Skeletal muscle tissue (tissue), 3 donors: ENCODE measurements at regions not wholly inside any gene's neighbourhood (a gene's known extent, or its start where the extent isn't known, plus 50 kb on each side); places are given as distances from the start of the nearest gene placed in this dataset.
"Not testable (repeated sequence)": the region's sequence is repeated elsewhere in the genome, so short reads cannot be mapped to it uniquely, and the experiment has no call there.

Source experiments
- H3K27ac ChIP-seq: one replicate; pipeline ENCODE4 v1.7.0; 2013; ENCODE audit warnings: mild to moderate bottlenecking, low read depth, low read length, inconsistent platforms
- H3K27me3 ChIP-seq, 3 donors: one replicate each; pipeline ENCODE4 v1.7.0; 2013; ENCODE audit warnings: low read length in 3 of 3; ENCODE audit not compliant: control insufficient read depth in 3 of 3, insufficient read depth in 3 of 3
- H3K36me3 ChIP-seq, 3 donors: one replicate each; pipeline ENCODE4 v1.7.0; 2013; ENCODE audit warnings: low read length in 3 of 3; ENCODE audit not compliant: control insufficient read depth in 3 of 3, insufficient read depth in 3 of 3
- H3K4me1 ChIP-seq, 3 donors: one replicate each; pipeline ENCODE4 v1.7.0; 2013; ENCODE audit warnings: low read length in 3 of 3, mild to moderate bottlenecking in 3 of 3; ENCODE audit not compliant: control insufficient read depth in 3 of 3, insufficient read depth in 3 of 3
- H3K4me3 ChIP-seq, 3 donors: one replicate each; pipeline ENCODE4 v1.7.0; 2013; ENCODE audit warnings: low read length in 3 of 3
- H3K9ac ChIP-seq, 3 donors: one replicate each; pipeline ENCODE4 v1.7.0; 2013; ENCODE audit warnings: low read length in 3 of 3, mild to moderate bottlenecking in 3 of 3, moderate library complexity in 2 of 3, low read depth in 1 of 3
- H3K9me3 ChIP-seq, 3 donors: one replicate each; pipeline ENCODE4 v1.7.0; 2013; ENCODE audit warnings: low read length in 3 of 3; ENCODE audit not compliant: control insufficient read depth in 3 of 3
- donor health status: Osteomylitis.

GRCh38 chr20:51132279-51132678 is 109.4 kb upstream of the KCNG1 start:
- no peak overlapping the region for H3K9ac ChIP-seq
- no peaks in the 10 kb centered on the region for H3K9me3 ChIP-seq
- H3K4me3 ChIP-seq: no peak overlapping the region
- H3K27me3 ChIP-seq: peaks cover 0 to 19% (median 10%) of the 10 kb centered on the region in 3 donors
- H3K4me1 ChIP-seq: no peaks in the 10 kb centered on the region
- H3K36me3 ChIP-seq: no peaks in the 10 kb centered on the region
- H3K27ac ChIP-seq: no peak overlapping the region

- Histone ChIP-seq H3K4me3 (no peak overlapping the region), H3K27ac (no peak overlapping the region), H3K9me3 (no peaks in the 10 kb centered on the region), H3K9ac (no peak overlapping the region), H3K36me3 (no peaks in the 10 kb centered on the region), H3K4me1 (no peaks in the 10 kb centered on the region), H3K27me3 (peaks cover 0 to 19% (median 10%) of the 10 kb centered on the region in 3 donors)
These were observed 108.9 kb upstream of the KCNG1 start for GRCh38 chr20:51131811-51132210.

- Histone ChIP-seq H3K9ac (no peak overlapping the region), H3K27me3 (peaks cover 0 to 24% (median 10%) of the 10 kb centered on the region in 3 donors), H3K27ac (no peak overlapping the region), H3K36me3 (no peaks in the 10 kb centered on the region), H3K4me3 (no peak overlapping the region), H3K9me3 (no peaks in the 10 kb centered on the region), H3K4me1 (no peaks in the 10 kb centered on the region)
These were observed 106.4 kb upstream of the KCNG1 start for GRCh38 chr20:51129147-51129776.

- Histone ChIP-seq H3K36me3 (no peaks in the 10 kb centered on the region), H3K27me3 (peaks cover 0 to 26% (median 14%) of the 10 kb centered on the region in 3 donors), H3K9me3 (no peaks in the 10 kb centered on the region), H3K4me1 (no peaks in the 10 kb centered on the region), H3K9ac (no peak overlapping the region), H3K27ac (no peak overlapping the region), H3K4me3 (no peak overlapping the region)
These were observed 105.3 kb upstream of the KCNG1 start for GRCh38 chr20:51128198-51128597.

GRCh38 chr20:51127713-51128112 is 104.8 kb upstream of the KCNG1 start:
- Histone ChIP-seq H3K27me3 (peaks cover 0 to 29% (median 15%) of the 10 kb centered on the region in 3 donors), H3K9me3 (no peaks in the 10 kb centered on the region), H3K4me1 (no peaks in the 10 kb centered on the region), H3K36me3 (no peaks in the 10 kb centered on the region), H3K27ac (no peak overlapping the region), H3K9ac (no peak overlapping the region), H3K4me3 (no peak overlapping the region)

GRCh38 chr20:51126337-51126736 is 103.4 kb upstream of the KCNG1 start:
- no peak overlapping the region for H3K4me3 ChIP-seq
- no peaks in the 10 kb centered on the region for H3K4me1 ChIP-seq
- H3K27ac ChIP-seq: no peak overlapping the region
- H3K36me3 ChIP-seq: no peaks in the 10 kb centered on the region
- no peaks in the 10 kb centered on the region for H3K9me3 ChIP-seq
- H3K27me3 ChIP-seq: peaks cover 3 to 24% (median 24%) of the 10 kb centered on the region in 3 donors
- H3K9ac ChIP-seq: no peak overlapping the region

- Histone ChIP-seq H3K9me3 (no peaks in the 10 kb centered on the region), H3K27ac (no peak overlapping the region), H3K27me3 (peaks cover 3 to 28% (median 27%) of the 10 kb centered on the region in 3 donors)
These were observed 102.9 kb upstream of the KCNG1 start for GRCh38 chr20:51125780-51126179.

GRCh38 chr20:51125105-51125504 is 102.2 kb upstream of the KCNG1 start:
- peaks cover 8 to 34% (median 34%) of the 10 kb centered on the region in 3 donors for H3K27me3 ChIP-seq
- no peak overlapping the region for H3K27ac ChIP-seq
- H3K4me3 ChIP-seq: no peak overlapping the region
- H3K36me3 ChIP-seq: no peaks in the 10 kb centered on the region
- no peaks in the 10 kb centered on the region for H3K4me1 ChIP-seq
- H3K9ac ChIP-seq: no peak overlapping the region
- H3K9me3 ChIP-seq: no peaks in the 10 kb centered on the region

More at GRCh38 chr20:51125780-51126179, 102.9 kb upstream of the KCNG1 start:
- Histone ChIP-seq H3K9ac (no peak overlapping the region), H3K36me3 (no peaks in the 10 kb centered on the region), H3K4me1 (no peaks in the 10 kb centered on the region), H3K4me3 (no peak overlapping the region)

- H3K27ac ChIP-seq, H3K4me3 ChIP-seq, H3K4me1 ChIP-seq, H3K9me3 ChIP-seq, H3K9ac ChIP-seq, H3K36me3 ChIP-seq: not testable (repeated sequence)
- H3K27me3 ChIP-seq: peaks cover 9 to 42% (median 37%) of the 10 kb centered on the region in 3 donors
These were observed 101.0 kb upstream of the KCNG1 start for GRCh38 chr20:51123887-51124286.

- Histone ChIP-seq H3K36me3 (no peaks in the 10 kb centered on the region), H3K9ac (no peak overlapping the region), H3K27me3 (peaks cover 14 to 45% (median 43%) of the 10 kb centered on the region in 3 donors), H3K27ac (no peak overlapping the region), H3K4me1 (no peaks in the 10 kb centered on the region), H3K4me3 (no peak overlapping the region), H3K9me3 (no peaks in the 10 kb centered on the region)
These were observed 100.2 kb upstream of the KCNG1 start for GRCh38 chr20:51122931-51123658.
